ENCODE measurements at regions not wholly inside any gene's neighbourhood (a gene's known extent, or its start where the extent isn't known, plus 50 kb on each side); places are given as distances from the start of the nearest gene placed in this dataset.

GRCh38 chr13:33891196-33891742 is 73.3 kb downstream of the RFC3 start:
- no peak for DNase-seq

GRCh38 chr13:33893559-33893958 is 75.6 kb downstream of the RFC3 start:
- no peak for DNase-seq

GRCh38 chr13:33904431-33904830 is 86.5 kb downstream of the RFC3 start:
- no peak for DNase-seq

- DNase-seq, result no peak
Measured at GRCh38 chr13:33908116-33908515, 90.2 kb downstream of the RFC3 start.

- DNase-seq, result no peak
Measured at GRCh38 chr13:33910255-33910654, 92.3 kb downstream of the RFC3 start.

- no peak for DNase-seq
Measured at GRCh38 chr13:33911521-33911920, 93.6 kb downstream of the RFC3 start.

- no peak for DNase-seq
Measured at GRCh38 chr13:33913829-33914228, 95.9 kb downstream of the RFC3 start.

- no peak for DNase-seq
Measured at GRCh38 chr13:33917190-33917589, 99.2 kb downstream of the RFC3 start.

GRCh38 chr13:33918199-33918932 is 100.4 kb downstream of the RFC3 start:
- peak in 2 of 3 donors; percentile 35 to 66 for DNase-seq

- DNase-seq, result no peak
Measured at GRCh38 chr13:33919120-33919519, 101.2 kb downstream of the RFC3 start.

- no peak for DNase-seq
Measured at GRCh38 chr13:33925563-33925962, 107.6 kb downstream of the RFC3 start.

- DNase-seq, result peak in 1 of 3 donors; percentile 12
Measured at GRCh38 chr13:33927315-33927714, 109.4 kb downstream of the RFC3 start.

GRCh38 chr13:33931397-33932311 is 113.7 kb downstream of the RFC3 start:
- DNase-seq, result peak; percentile 31 to 48 (median 40)

- DNase-seq, result no peak
Measured at GRCh38 chr13:33932769-33933406, 114.9 kb downstream of the RFC3 start.

GRCh38 chr13:33933810-33934209 is 115.9 kb downstream of the RFC3 start:
- DNase-seq, result no peak

GRCh38 chr13:33934343-33934742 is 116.4 kb downstream of the RFC3 start:
- peak in 1 of 3 donors; percentile 10 for DNase-seq

- DNase-seq, result peak in 2 of 3 donors; percentile 10 to 33
Measured at GRCh38 chr13:33934951-33935371, 117.0 kb downstream of the RFC3 start.

- DNase-seq, result no peak
Measured at GRCh38 chr13:33935969-33936368, 118.0 kb downstream of the RFC3 start.

- DNase-seq, result no peak
Measured at GRCh38 chr13:33937373-33938098, 119.6 kb downstream of the RFC3 start.

GRCh38 chr13:33940256-33940655 is 122.3 kb downstream of the RFC3 start:
- DNase-seq, result no peak

- no peak for DNase-seq
Measured at GRCh38 chr13:33940898-33941297, 122.9 kb downstream of the RFC3 start.
